ENCODE measurements at regions not wholly inside any gene's neighbourhood (a gene's known extent, or its start where the extent isn't known, plus 50 kb on each side); places are given as distances from the start of the nearest gene placed in this dataset.

- TF ChIP-seq EZH2 (IDR thresholded peaks at IDR 0.05; ENCODE audit: low read length, unreplicated experiment) = no peak
- TF ChIP-seq EZH2phosphoT487 (IDR thresholded peaks at IDR 0.05; ENCODE audit: borderline replicate concordance, low read length) = no peak
- TF ChIP-seq CTCF (conservative IDR thresholded peaks at IDR 0.05; ENCODE audit: low read depth, low read length) = no peak
- Histone ChIP-seq H4K20me1 (ENCODE audit: low read length) (no peaks in the 10 kb centered on the region), H3K36me3 (ENCODE audit: low read depth, low read length) (no peaks in the 10 kb centered on the region), H3K4me1 (ENCODE audit: insufficient read depth, low read length) (no peaks in the 10 kb centered on the region), H3K4me2 (ENCODE audit: low read length) (no peak overlapping the region), H3F3A (ENCODE audit: low read length, unreplicated experiment) (no peaks in the 10 kb centered on the region), H3K4me3 (ENCODE audit: low read length) (no peak overlapping the region), H3K27ac (ENCODE audit: low read length) (no peak overlapping the region), H3K9ac (ENCODE audit: low read length) (no peak overlapping the region), H3K9me3 (ENCODE audit: low read length) (no peaks in the 10 kb centered on the region), H3K9me2 (replicated peaks; ENCODE audit: low read length) (no peaks in the 10 kb centered on the region), H3K79me2 (ENCODE audit: low read length) (no peaks in the 10 kb centered on the region), H3K27me3 (ENCODE audit: low read length) (no peaks in the 10 kb centered on the region), H2AFZ (ENCODE audit: low read length) (peak overlapping the region; percentile 19; the same call in 1 of the 2 replicates)
- ATAC-seq (no peak), DNase-seq (no peak)
- ChIA-PET POLR2A (ENCODE audit: unreplicated experiment) (no interaction called here), CTCF (no interaction called here)
- BruUV-seq (replicated peaks) = no TSS peak
- intact Hi-C loops (cut with micrococcal nuclease) = no loop called here
These were observed 96.2 kb downstream of the MAIP1 start for GRCh38 chr2:200051611-200051945.

GRCh38 chr2:200052627-200053026 is 97.2 kb downstream of the MAIP1 start:
- POLR2A ChIA-PET (ENCODE audit: unreplicated experiment) = no interaction called here
- H3K27ac ChIP-seq (ENCODE audit: low read length) = no peak overlapping the region
- no peaks in the 10 kb centered on the region for H3K4me1 ChIP-seq (ENCODE audit: insufficient read depth, low read length)
- no peak overlapping the region for H2AFZ ChIP-seq (ENCODE audit: low read length)
- no peaks in the 10 kb centered on the region for H3K9me2 ChIP-seq (replicated peaks; ENCODE audit: low read length)
- CTCF ChIA-PET = no interaction called here
- H3K4me3 ChIP-seq (ENCODE audit: low read length) = no peak overlapping the region
- H3K9me3 ChIP-seq (ENCODE audit: low read length) = no peaks in the 10 kb centered on the region
- H3F3A ChIP-seq (ENCODE audit: low read length, unreplicated experiment) = no peaks in the 10 kb centered on the region
- H3K27me3 ChIP-seq (ENCODE audit: low read length) = no peaks in the 10 kb centered on the region
- no peaks in the 10 kb centered on the region for H3K36me3 ChIP-seq (ENCODE audit: low read depth, low read length)
- no peak for ATAC-seq
- no peak overlapping the region for H3K9ac ChIP-seq (ENCODE audit: low read length)
- intact Hi-C loops (cut with micrococcal nuclease) = no loop called here
- DNase-seq = no peak
- H3K4me2 ChIP-seq (ENCODE audit: low read length) = no peak overlapping the region
- no peaks in the 10 kb centered on the region for H4K20me1 ChIP-seq (ENCODE audit: low read length)
- no peaks in the 10 kb centered on the region for H3K79me2 ChIP-seq (ENCODE audit: low read length)
- no TSS peak for BruUV-seq (replicated peaks)
- TF ChIP-seq CTCF (conservative IDR thresholded peaks at IDR 0.05; ENCODE audit: low read depth, low read length) (no peak), EZH2phosphoT487 (IDR thresholded peaks at IDR 0.05; ENCODE audit: borderline replicate concordance, low read length) (no peak), EZH2 (IDR thresholded peaks at IDR 0.05; ENCODE audit: low read length, unreplicated experiment) (no peak)

GRCh38 chr2:200054681-200055468 is 99.5 kb downstream of the MAIP1 start:
- Histone ChIP-seq H3K27me3 (ENCODE audit: low read length) (no peaks in the 10 kb centered on the region), H3K9me3 (ENCODE audit: low read length) (no peaks in the 10 kb centered on the region), H3K27ac (ENCODE audit: low read length) (no peak overlapping the region), H3K4me2 (ENCODE audit: low read length) (no peak overlapping the region), H3K4me3 (ENCODE audit: low read length) (no peak overlapping the region), H3K4me1 (ENCODE audit: insufficient read depth, low read length) (no peaks in the 10 kb centered on the region), H3F3A (ENCODE audit: low read length, unreplicated experiment) (no peaks in the 10 kb centered on the region), H3K36me3 (ENCODE audit: low read depth, low read length) (no peaks in the 10 kb centered on the region), H3K79me2 (ENCODE audit: low read length) (no peaks in the 10 kb centered on the region), H2AFZ (ENCODE audit: low read length) (no peak overlapping the region), H4K20me1 (ENCODE audit: low read length) (no peaks in the 10 kb centered on the region), H3K9ac (ENCODE audit: low read length) (no peak overlapping the region), H3K9me2 (replicated peaks; ENCODE audit: low read length) (no peaks in the 10 kb centered on the region)
- ATAC-seq (no peak; the same call in 1 of the 2 replicates), DNase-seq (no peak)
- BruUV-seq (replicated peaks) = no TSS peak
- TF ChIP-seq EZH2phosphoT487 (IDR thresholded peaks at IDR 0.05; ENCODE audit: borderline replicate concordance, low read length) (no peak), CTCF (conservative IDR thresholded peaks at IDR 0.05; ENCODE audit: low read depth, low read length) (peak; percentile 25; the same call in 1 of the 2 replicates)
- ChIA-PET CTCF (no interaction called here), POLR2A (ENCODE audit: unreplicated experiment) (no interaction called here)
- intact Hi-C loops (cut with micrococcal nuclease) = no loop called here
